GM21528 (cell line): ENCODE measurements at regions not wholly inside any gene's neighbourhood (a gene's known extent, or its start where the extent isn't known, plus 50 kb on each side); places are given as distances from the start of the nearest gene placed in this dataset.

Source experiments
- ATAC-seq: cut with Tn5 transposase; IDR thresholded peaks from one replicate; pipeline ENCODE4 v1.9.1; 2021; ENCODE audit warnings: mild to moderate bottlenecking, moderate library complexity; ENCODE audit not compliant: unreplicated experiment, low FRiP score

- no peak for ATAC-seq
These were observed 138.3 kb upstream of the CDH4 start for GRCh38 chr20:61113731-61114130.

GRCh38 chr20:61114493-61115175 is 137.4 kb upstream of the CDH4 start:
- ATAC-seq = no peak

- no peak for ATAC-seq
These were observed 136.5 kb upstream of the CDH4 start for GRCh38 chr20:61115364-61116065.

- ATAC-seq = no peak
These were observed 134.3 kb upstream of the CDH4 start for GRCh38 chr20:61117725-61118124.

- no peak for ATAC-seq
These were observed 133.4 kb upstream of the CDH4 start for GRCh38 chr20:61118429-61119224.

- no peak for ATAC-seq
These were observed 132.8 kb upstream of the CDH4 start for GRCh38 chr20:61119273-61119672.

GRCh38 chr20:61119794-61120410 is 132.2 kb upstream of the CDH4 start:
- no peak for ATAC-seq

- no peak for ATAC-seq
These were observed 131.2 kb upstream of the CDH4 start for GRCh38 chr20:61120595-61121515.

GRCh38 chr20:61121661-61122060 is 130.4 kb upstream of the CDH4 start:
- no peak for ATAC-seq

GRCh38 chr20:61123286-61123685 is 128.8 kb upstream of the CDH4 start:
- no peak for ATAC-seq

- no peak for ATAC-seq
These were observed 128.2 kb upstream of the CDH4 start for GRCh38 chr20:61123751-61124368.

- no peak for ATAC-seq
These were observed 127.0 kb upstream of the CDH4 start for GRCh38 chr20:61125076-61125475.

- no peak for ATAC-seq
These were observed 126.4 kb upstream of the CDH4 start for GRCh38 chr20:61125546-61126180.

- no peak for ATAC-seq
These were observed 125.5 kb upstream of the CDH4 start for GRCh38 chr20:61126369-61127195.

- no peak for ATAC-seq
These were observed 124.6 kb upstream of the CDH4 start for GRCh38 chr20:61127311-61128039.

GRCh38 chr20:61128701-61129269 is 123.3 kb upstream of the CDH4 start:
- no peak for ATAC-seq

GRCh38 chr20:61129311-61129710 is 122.8 kb upstream of the CDH4 start:
- ATAC-seq = no peak
